HG03442 (cell line): ENCODE measurements at regions not wholly inside any gene's neighbourhood (a gene's known extent, or its start where the extent isn't known, plus 50 kb on each side); places are given as distances from the start of the nearest gene placed in this dataset.

Experiments used
- ATAC-seq: cut with Tn5 transposase; IDR thresholded peaks from one replicate; pipeline ENCODE4 v1.9.1; 2021; ENCODE audit warnings: mild to moderate bottlenecking, moderate library complexity; ENCODE audit not compliant: unreplicated experiment

GRCh38 chr9:23408874-23409273 lies 417.2 kb downstream of the ELAVL2 start:
- ATAC-seq = no peak

- ATAC-seq = no peak
Measured at GRCh38 chr9:23412046-23412445, 414.0 kb downstream of the ELAVL2 start.

- ATAC-seq = no peak
Measured at GRCh38 chr9:23412458-23412857, 413.6 kb downstream of the ELAVL2 start.

- no peak for ATAC-seq
Measured at GRCh38 chr9:23413541-23413940, 412.5 kb downstream of the ELAVL2 start.

GRCh38 chr9:23423999-23424398 lies 402.0 kb downstream of the ELAVL2 start:
- no peak for ATAC-seq

GRCh38 chr9:23426144-23426543 lies 399.9 kb downstream of the ELAVL2 start:
- no peak for ATAC-seq

- ATAC-seq = no peak
Measured at GRCh38 chr9:23431459-23431858, 394.6 kb downstream of the ELAVL2 start.

- ATAC-seq = no peak
Measured at GRCh38 chr9:23434654-23435053, 391.4 kb downstream of the ELAVL2 start.

GRCh38 chr9:23438299-23438907 lies 387.6 kb downstream of the ELAVL2 start:
- ATAC-seq = no peak

- ATAC-seq = no peak
Measured at GRCh38 chr9:23441275-23441674, 384.8 kb downstream of the ELAVL2 start.

- ATAC-seq = no peak
Measured at GRCh38 chr9:23444658-23445057, 381.4 kb downstream of the ELAVL2 start.

GRCh38 chr9:23447166-23447565 lies 378.9 kb downstream of the ELAVL2 start:
- no peak for ATAC-seq

- ATAC-seq = no peak
Measured at GRCh38 chr9:23447944-23448343, 378.1 kb downstream of the ELAVL2 start.

GRCh38 chr9:23451802-23452418 lies 374.1 kb downstream of the ELAVL2 start:
- no peak for ATAC-seq

- no peak for ATAC-seq
Measured at GRCh38 chr9:23464275-23464674, 361.8 kb downstream of the ELAVL2 start.

GRCh38 chr9:23467276-23467675 lies 358.8 kb downstream of the ELAVL2 start:
- no peak for ATAC-seq

GRCh38 chr9:23477908-23478307 lies 348.1 kb downstream of the ELAVL2 start:
- no peak for ATAC-seq

GRCh38 chr9:23483566-23483965 lies 342.5 kb downstream of the ELAVL2 start:
- ATAC-seq = no peak

GRCh38 chr9:23492126-23493002 lies 333.7 kb downstream of the ELAVL2 start:
- no peak for ATAC-seq

- ATAC-seq = no peak
Measured at GRCh38 chr9:23493219-23493618, 332.8 kb downstream of the ELAVL2 start.

GRCh38 chr9:23496489-23497136 lies 329.4 kb downstream of the ELAVL2 start:
- no peak for ATAC-seq

- no peak for ATAC-seq
Measured at GRCh38 chr9:23497137-23497504, 328.9 kb downstream of the ELAVL2 start.
